ENCODE measurements at regions not wholly inside any gene's neighbourhood (a gene's known extent, or its start where the extent isn't known, plus 50 kb on each side); places are given as distances from the start of the nearest gene placed in this dataset.

- no peaks in the 10 kb centered on the region for H3K79me2 ChIP-seq (ENCODE audit: low read depth)
- no peak overlapping the region for H3K4me3 ChIP-seq
- no peak overlapping the region for H2AFZ ChIP-seq
- H3K27me3 ChIP-seq (ENCODE audit: insufficient read depth, low read depth), result no peaks in the 10 kb centered on the region
- no peak for DNase-seq
- ChIA-PET CTCF (no interaction called here), POLR2A (ENCODE audit: unreplicated experiment) (no interaction called here)
- H3K4me2 ChIP-seq, result no peak overlapping the region
- intact Hi-C loops (cut with micrococcal nuclease; ENCODE audit: unreplicated experiment), result no loop called here
- no peaks in the 10 kb centered on the region for H3F3A ChIP-seq (ENCODE audit: insufficient read depth, low read depth)
- no peaks in the 10 kb centered on the region for H3K4me1 ChIP-seq (replicated peaks; ENCODE audit: insufficient read depth)
- H3K27ac ChIP-seq, result no peak overlapping the region
- no peaks in the 10 kb centered on the region for H4K20me1 ChIP-seq (ENCODE audit: insufficient read depth)
- H3K9me2 ChIP-seq (ENCODE audit: insufficient read depth), result no peaks in the 10 kb centered on the region; the same call in 1 of the 2 replicates
- no peaks in the 10 kb centered on the region for H3K36me3 ChIP-seq (ENCODE audit: low read depth)
- no peaks in the 10 kb centered on the region for H3K9me3 ChIP-seq (ENCODE audit: insufficient read depth, low read depth)
- TF ChIP-seq CTCF (conservative IDR thresholded peaks at IDR 0.05) (no peak), EZH2 (IDR thresholded peaks at IDR 0.05; ENCODE audit: low read depth) (no peak)
- BruUV-seq (replicated peaks), result no TSS peak
Observed at GRCh38 chr2:129388870-129389269, 590.6 kb upstream of the RAB6C start.

- Histone ChIP-seq H3K36me3 (ENCODE audit: low read depth) (no peaks in the 10 kb centered on the region), H3K4me1 (replicated peaks; ENCODE audit: insufficient read depth) (no peaks in the 10 kb centered on the region), H3K27ac (no peak overlapping the region), H3F3A (ENCODE audit: insufficient read depth, low read depth) (no peaks in the 10 kb centered on the region), H3K9me2 (ENCODE audit: insufficient read depth) (no peaks in the 10 kb centered on the region), H3K27me3 (ENCODE audit: insufficient read depth, low read depth) (no peaks in the 10 kb centered on the region), H3K9me3 (ENCODE audit: insufficient read depth, low read depth) (no peaks in the 10 kb centered on the region), H3K4me3 (no peak overlapping the region), H4K20me1 (ENCODE audit: insufficient read depth) (no peaks in the 10 kb centered on the region), H3K79me2 (ENCODE audit: low read depth) (no peaks in the 10 kb centered on the region), H3K4me2 (no peak overlapping the region), H2AFZ (no peak overlapping the region)
- TF ChIP-seq CTCF (conservative IDR thresholded peaks at IDR 0.05) (no peak), EZH2 (IDR thresholded peaks at IDR 0.05; ENCODE audit: low read depth) (no peak)
- DNase-seq, result no peak
- POLR2A ChIA-PET (ENCODE audit: unreplicated experiment), result no interaction called here
- CTCF ChIA-PET, result no interaction called here
- intact Hi-C loops (cut with micrococcal nuclease; ENCODE audit: unreplicated experiment), result no loop called here
- BruUV-seq (replicated peaks), result no TSS peak
Observed at GRCh38 chr2:129393816-129394215, 585.6 kb upstream of the RAB6C start.

GRCh38 chr2:129396980-129397599, 582.4 kb upstream of the RAB6C start:
- Histone ChIP-seq H3K9me2 (ENCODE audit: insufficient read depth) (no peaks in the 10 kb centered on the region), H4K20me1 (ENCODE audit: insufficient read depth) (no peaks in the 10 kb centered on the region), H2AFZ (no peak overlapping the region), H3K4me3 (no peak overlapping the region), H3F3A (ENCODE audit: insufficient read depth, low read depth) (no peaks in the 10 kb centered on the region), H3K27ac (no peak overlapping the region), H3K4me2 (no peak overlapping the region), H3K36me3 (ENCODE audit: low read depth) (no peaks in the 10 kb centered on the region), H3K27me3 (ENCODE audit: insufficient read depth, low read depth) (no peaks in the 10 kb centered on the region), H3K4me1 (replicated peaks; ENCODE audit: insufficient read depth) (no peaks in the 10 kb centered on the region), H3K79me2 (ENCODE audit: low read depth) (no peaks in the 10 kb centered on the region), H3K9me3 (ENCODE audit: insufficient read depth, low read depth) (no peaks in the 10 kb centered on the region)
- intact Hi-C loops (cut with micrococcal nuclease; ENCODE audit: unreplicated experiment), result no loop called here
- DNase-seq, result peak in 1 of 2 experiments; percentile 16
- POLR2A ChIA-PET (ENCODE audit: unreplicated experiment), result no interaction called here
- peak; percentile 61; the same call in 1 of the 2 replicates for TF ChIP-seq CTCF (conservative IDR thresholded peaks at IDR 0.05)
- no peak for TF ChIP-seq EZH2 (IDR thresholded peaks at IDR 0.05; ENCODE audit: low read depth)
- CTCF ChIA-PET, result no interaction called here
- no TSS peak for BruUV-seq (replicated peaks)
